ENCODE measurements at regions not wholly inside any gene's neighbourhood (a gene's known extent, or its start where the extent isn't known, plus 50 kb on each side); places are given as distances from the start of the nearest gene placed in this dataset.

GRCh38 chr3:46102059-46102779 is 74.9 kb upstream of the XCR1 start:
- DNase-seq, result no peak
- no peak overlapping the region for H3K4me3 ChIP-seq (ENCODE audit: insufficient read depth, low read depth, low read length)
- no peaks in the 10 kb centered on the region for H3K36me3 ChIP-seq (replicated peaks; ENCODE audit: control insufficient read depth, insufficient read depth, low read length)
- H3K27me3 ChIP-seq (ENCODE audit: control insufficient read depth, insufficient read depth, low read length), result no peaks in the 10 kb centered on the region

- no peak overlapping the region for H3K4me3 ChIP-seq (ENCODE audit: insufficient read depth, low read depth, low read length)
- no peaks in the 10 kb centered on the region for H3K36me3 ChIP-seq (replicated peaks; ENCODE audit: control insufficient read depth, insufficient read depth, low read length)
- no peaks in the 10 kb centered on the region for H3K27me3 ChIP-seq (ENCODE audit: control insufficient read depth, insufficient read depth, low read length)
- no peak for DNase-seq
These were observed 73.5 kb upstream of the XCR1 start for GRCh38 chr3:46100812-46101211.

GRCh38 chr3:46098319-46098761 is 71.1 kb upstream of the XCR1 start:
- Histone ChIP-seq H3K36me3 (replicated peaks; ENCODE audit: control insufficient read depth, insufficient read depth, low read length) (no peaks in the 10 kb centered on the region), H3K27me3 (ENCODE audit: control insufficient read depth, insufficient read depth, low read length) (no peaks in the 10 kb centered on the region), H3K4me3 (ENCODE audit: insufficient read depth, low read depth, low read length) (no peak overlapping the region)
- no peak for DNase-seq

GRCh38 chr3:46097691-46098241 is 70.5 kb upstream of the XCR1 start:
- Histone ChIP-seq H3K36me3 (replicated peaks; ENCODE audit: control insufficient read depth, insufficient read depth, low read length) (no peaks in the 10 kb centered on the region), H3K27me3 (ENCODE audit: control insufficient read depth, insufficient read depth, low read length) (no peaks in the 10 kb centered on the region)
- no peak for DNase-seq

GRCh38 chr3:46096781-46097180 is 69.5 kb upstream of the XCR1 start:
- Histone ChIP-seq H3K36me3 (replicated peaks; ENCODE audit: control insufficient read depth, insufficient read depth, low read length) (no peaks in the 10 kb centered on the region), H3K27me3 (ENCODE audit: control insufficient read depth, insufficient read depth, low read length) (no peaks in the 10 kb centered on the region), H3K4me3 (ENCODE audit: insufficient read depth, low read depth, low read length) (no peak overlapping the region)
- DNase-seq, result no peak

More at GRCh38 chr3:46097691-46098241, 70.5 kb upstream of the XCR1 start:
- no peak overlapping the region for H3K4me3 ChIP-seq (ENCODE audit: insufficient read depth, low read depth, low read length)

- H3K4me3 ChIP-seq (ENCODE audit: insufficient read depth, low read depth, low read length), result no peak overlapping the region
- no peaks in the 10 kb centered on the region for H3K27me3 ChIP-seq (ENCODE audit: control insufficient read depth, insufficient read depth, low read length)
- no peak for DNase-seq
- no peaks in the 10 kb centered on the region for H3K36me3 ChIP-seq (replicated peaks; ENCODE audit: control insufficient read depth, insufficient read depth, low read length)
These were observed 69.1 kb upstream of the XCR1 start for GRCh38 chr3:46096336-46096735.

GRCh38 chr3:46095307-46095706 is 68.0 kb upstream of the XCR1 start:
- no peak for DNase-seq
- Histone ChIP-seq H3K36me3 (replicated peaks; ENCODE audit: control insufficient read depth, insufficient read depth, low read length) (no peaks in the 10 kb centered on the region), H3K27me3 (ENCODE audit: control insufficient read depth, insufficient read depth, low read length) (no peaks in the 10 kb centered on the region), H3K4me3 (ENCODE audit: insufficient read depth, low read depth, low read length) (no peak overlapping the region)

GRCh38 chr3:46094506-46094905 is 67.2 kb upstream of the XCR1 start:
- no peak for DNase-seq
- Histone ChIP-seq H3K27me3 (ENCODE audit: control insufficient read depth, insufficient read depth, low read length) (no peaks in the 10 kb centered on the region), H3K4me3 (ENCODE audit: insufficient read depth, low read depth, low read length) (no peak overlapping the region), H3K36me3 (replicated peaks; ENCODE audit: control insufficient read depth, insufficient read depth, low read length) (no peaks in the 10 kb centered on the region)

GRCh38 chr3:46093966-46094365 is 66.7 kb upstream of the XCR1 start:
- Histone ChIP-seq H3K36me3 (replicated peaks; ENCODE audit: control insufficient read depth, insufficient read depth, low read length) (no peaks in the 10 kb centered on the region), H3K4me3 (ENCODE audit: insufficient read depth, low read depth, low read length) (no peak overlapping the region), H3K27me3 (ENCODE audit: control insufficient read depth, insufficient read depth, low read length) (no peaks in the 10 kb centered on the region)
- no peak for DNase-seq

GRCh38 chr3:46093327-46093942 is 66.2 kb upstream of the XCR1 start:
- no peak overlapping the region for H3K4me3 ChIP-seq (ENCODE audit: insufficient read depth, low read depth, low read length)
- no peaks in the 10 kb centered on the region for H3K27me3 ChIP-seq (ENCODE audit: control insufficient read depth, insufficient read depth, low read length)
- no peak for DNase-seq
- no peaks in the 10 kb centered on the region for H3K36me3 ChIP-seq (replicated peaks; ENCODE audit: control insufficient read depth, insufficient read depth, low read length)

GRCh38 chr3:46092702-46093080 is 65.4 kb upstream of the XCR1 start:
- Histone ChIP-seq H3K27me3 (ENCODE audit: control insufficient read depth, insufficient read depth, low read length) (no peaks in the 10 kb centered on the region), H3K4me3 (ENCODE audit: insufficient read depth, low read depth, low read length) (no peak overlapping the region), H3K36me3 (replicated peaks; ENCODE audit: control insufficient read depth, insufficient read depth, low read length) (no peaks in the 10 kb centered on the region)
- DNase-seq, result no peak

GRCh38 chr3:46091741-46092701 is 64.7 kb upstream of the XCR1 start:
- DNase-seq, result no peak
- H3K27me3 ChIP-seq (ENCODE audit: control insufficient read depth, insufficient read depth, low read length), result no peaks in the 10 kb centered on the region
- H3K4me3 ChIP-seq (ENCODE audit: insufficient read depth, low read depth, low read length), result no peak overlapping the region
- H3K36me3 ChIP-seq (replicated peaks; ENCODE audit: control insufficient read depth, insufficient read depth, low read length), result no peaks in the 10 kb centered on the region

- no peaks in the 10 kb centered on the region for H3K27me3 ChIP-seq (ENCODE audit: control insufficient read depth, insufficient read depth, low read length)
- DNase-seq, result no peak
- no peaks in the 10 kb centered on the region for H3K36me3 ChIP-seq (replicated peaks; ENCODE audit: control insufficient read depth, insufficient read depth, low read length)
- no peak overlapping the region for H3K4me3 ChIP-seq (ENCODE audit: insufficient read depth, low read depth, low read length)
These were observed 63.8 kb upstream of the XCR1 start for GRCh38 chr3:46091046-46091445.

GRCh38 chr3:46090161-46090591 is 62.9 kb upstream of the XCR1 start:
- no peaks in the 10 kb centered on the region for H3K36me3 ChIP-seq (replicated peaks; ENCODE audit: control insufficient read depth, insufficient read depth, low read length)
- H3K4me3 ChIP-seq (ENCODE audit: insufficient read depth, low read depth, low read length), result no peak overlapping the region
- DNase-seq, result no peak
- H3K27me3 ChIP-seq (ENCODE audit: control insufficient read depth, insufficient read depth, low read length), result no peaks in the 10 kb centered on the region

All from H7 (cell line).